OCI-LY1 (cell line): ENCODE measurements at regions not wholly inside any gene's neighbourhood (a gene's known extent, or its start where the extent isn't known, plus 50 kb on each side); places are given as distances from the start of the nearest gene placed in this dataset.

Experiments used
- EZH2 ChIP-seq: fragments of 200-600 bp; sonication (generic), shearing (Covaris generic); IDR thresholded peaks from 2 replicates; pipeline ENCODE4 v1.8.0; 2017; ENCODE audit warnings: borderline replicate concordance, mixed run types, mild to moderate bottlenecking, antibody characterized with exemption, low read length, moderate library complexity, mixed read lengths
- TF ChIP-seq, protein P1 (sequence below): fragments of 200-600 bp; sonication (generic), shearing (Covaris generic); IDR thresholded peaks from 2 replicates; pipeline ENCODE4 v1.5.1; 2017; ENCODE audit warnings: mild to moderate bottlenecking, antibody characterized with exemption, low read length, moderate library complexity, mixed read lengths

- no peak for TF ChIP-seq EZH2
- TF ChIP-seq, protein P1, sequence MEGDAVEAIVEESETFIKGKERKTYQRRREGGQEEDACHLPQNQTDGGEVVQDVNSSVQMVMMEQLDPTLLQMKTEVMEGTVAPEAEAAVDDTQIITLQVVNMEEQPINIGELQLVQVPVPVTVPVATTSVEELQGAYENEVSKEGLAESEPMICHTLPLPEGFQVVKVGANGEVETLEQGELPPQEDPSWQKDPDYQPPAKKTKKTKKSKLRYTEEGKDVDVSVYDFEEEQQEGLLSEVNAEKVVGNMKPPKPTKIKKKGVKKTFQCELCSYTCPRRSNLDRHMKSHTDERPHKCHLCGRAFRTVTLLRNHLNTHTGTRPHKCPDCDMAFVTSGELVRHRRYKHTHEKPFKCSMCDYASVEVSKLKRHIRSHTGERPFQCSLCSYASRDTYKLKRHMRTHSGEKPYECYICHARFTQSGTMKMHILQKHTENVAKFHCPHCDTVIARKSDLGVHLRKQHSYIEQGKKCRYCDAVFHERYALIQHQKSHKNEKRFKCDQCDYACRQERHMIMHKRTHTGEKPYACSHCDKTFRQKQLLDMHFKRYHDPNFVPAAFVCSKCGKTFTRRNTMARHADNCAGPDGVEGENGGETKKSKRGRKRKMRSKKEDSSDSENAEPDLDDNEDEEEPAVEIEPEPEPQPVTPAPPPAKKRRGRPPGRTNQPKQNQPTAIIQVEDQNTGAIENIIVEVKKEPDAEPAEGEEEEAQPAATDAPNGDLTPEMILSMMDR = no peak
These were observed 356.4 kb upstream of the SLC39A10 start for GRCh38 chr2:195300631-195301030.
